ENCODE measurements at regions not wholly inside any gene's neighbourhood (a gene's known extent, or its start where the extent isn't known, plus 50 kb on each side); places are given as distances from the start of the nearest gene placed in this dataset.

DNA sequence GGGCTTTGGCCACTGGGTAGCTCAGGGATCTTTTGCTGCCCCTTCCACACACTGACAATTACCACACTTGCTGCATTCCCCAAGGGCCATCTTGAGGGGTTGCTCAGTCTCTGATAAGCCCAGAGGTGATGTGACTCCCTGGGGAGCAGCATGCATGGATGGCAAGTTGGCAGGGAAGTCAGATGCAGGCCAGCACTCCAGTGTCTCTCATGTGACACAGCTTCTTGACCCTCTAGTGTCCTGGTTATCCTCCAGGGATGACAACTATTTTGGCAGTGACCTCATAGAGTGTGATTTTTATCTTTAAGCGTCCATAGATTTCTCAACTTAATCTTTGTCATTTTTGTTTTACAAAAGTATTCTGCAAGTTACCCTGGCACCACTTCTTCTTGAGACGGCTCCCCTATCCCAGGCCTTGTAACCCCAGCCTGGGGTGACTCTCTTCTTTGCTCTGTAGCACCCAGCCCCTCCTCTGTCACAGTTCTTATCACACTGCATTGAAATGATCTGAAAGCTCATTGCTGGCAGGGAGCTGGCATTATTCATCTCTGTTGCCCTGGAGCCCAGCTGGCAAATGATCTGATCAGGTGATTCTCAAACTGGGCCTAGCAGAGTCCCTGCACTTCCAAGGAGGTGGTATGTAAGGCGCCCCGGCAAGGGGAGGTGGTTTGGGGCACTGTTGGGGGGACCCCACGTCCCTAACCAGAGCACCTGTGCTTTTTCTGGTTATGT is 72.6 kb downstream of the TENT5C start:
- no peak for DNase-seq

GRCh38 chr1:117679299-117679698 is 73.5 kb downstream of the TENT5C start:
- no peak for DNase-seq

DNA sequence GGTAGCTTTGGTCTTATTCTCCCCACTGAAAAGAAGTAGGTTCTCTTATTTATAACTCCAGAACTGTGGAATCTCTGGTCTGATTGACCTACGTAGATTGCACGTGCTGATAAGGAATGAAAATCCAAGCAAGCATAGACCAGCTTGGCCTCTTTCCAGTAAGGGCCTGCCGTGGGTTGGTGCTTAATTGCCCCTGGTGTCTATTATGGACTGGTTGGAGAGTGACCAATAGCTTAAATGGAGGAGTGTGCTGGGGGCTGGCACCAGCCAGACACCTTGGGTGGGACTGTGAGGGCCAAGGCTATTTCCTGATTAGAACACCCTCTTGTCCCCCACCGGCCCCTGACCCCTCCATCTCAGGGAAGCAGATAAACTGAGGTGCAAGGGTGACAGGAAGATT is 74.0 kb downstream of the TENT5C start:
- no peak for DNase-seq

- DNase-seq, result no peak
These were observed 74.6 kb downstream of the TENT5C start for GRCh38 chr1:117680316-117681002.

DNA sequence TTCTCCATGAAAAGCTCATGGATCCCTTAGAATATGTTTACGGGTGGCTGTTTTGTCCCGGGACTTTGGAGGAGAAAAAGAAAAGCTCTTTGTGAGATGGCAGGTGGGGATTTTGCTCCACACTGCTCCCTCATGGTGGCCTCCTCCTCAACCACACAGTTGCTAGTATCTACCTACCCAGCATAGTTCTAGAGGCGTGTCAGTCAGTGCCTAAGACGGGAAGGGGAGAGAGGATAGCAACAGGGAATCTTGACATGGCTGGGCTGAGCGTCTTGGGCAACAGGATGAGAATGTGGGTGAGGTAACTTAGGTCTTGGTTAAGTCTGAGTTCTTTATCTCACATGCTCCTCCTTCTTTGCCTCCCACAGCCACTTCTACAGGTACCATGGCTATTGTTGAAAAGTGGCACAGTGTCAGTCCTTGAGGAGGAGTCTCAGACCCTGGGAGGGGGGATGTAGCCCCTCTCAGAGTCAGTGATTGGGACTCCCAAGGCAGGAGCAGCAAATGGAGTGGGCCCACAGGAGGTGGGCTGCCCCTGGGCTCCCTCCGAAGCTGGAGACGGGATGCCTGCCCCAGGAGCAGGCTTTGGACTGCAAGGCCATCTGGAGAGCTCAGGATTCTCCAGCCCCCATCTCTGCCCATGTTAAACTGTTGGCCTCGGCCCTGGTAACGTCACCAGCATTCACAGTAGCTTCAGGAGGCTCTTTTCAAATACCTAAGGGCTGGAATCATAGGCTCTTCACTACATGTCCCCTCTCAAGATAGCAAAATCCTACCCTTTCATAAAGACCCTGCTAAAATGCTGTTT is 75.4 kb downstream of the TENT5C start:
- DNase-seq, result no peak

- no peak for DNase-seq
These were observed 76.0 kb downstream of the TENT5C start for GRCh38 chr1:117681901-117682250.

DNA sequence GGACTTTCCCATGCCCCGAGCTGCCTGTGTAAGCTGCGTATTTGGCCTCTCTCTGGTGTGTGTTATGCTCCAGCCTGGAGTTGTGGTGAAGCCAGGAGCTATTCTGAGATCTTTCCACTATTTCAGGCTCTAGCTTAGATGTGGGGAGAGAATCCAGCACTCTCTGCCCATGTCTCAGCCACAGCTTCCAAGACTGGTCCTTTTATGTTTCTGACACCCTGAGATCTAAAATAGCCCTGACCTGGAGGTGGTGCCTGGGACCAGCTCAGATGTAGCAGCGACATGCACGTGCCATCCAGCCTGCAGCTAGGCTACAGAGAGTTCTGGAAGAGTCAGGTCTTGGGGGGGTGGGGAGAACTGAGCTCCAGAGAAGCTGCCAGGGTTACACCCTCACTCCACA is 76.5 kb downstream of the TENT5C start:
- no peak for DNase-seq

GRCh38 chr1:117683571-117684285 is 77.9 kb downstream of the TENT5C start:
- DNase-seq, result no peak

DNA sequence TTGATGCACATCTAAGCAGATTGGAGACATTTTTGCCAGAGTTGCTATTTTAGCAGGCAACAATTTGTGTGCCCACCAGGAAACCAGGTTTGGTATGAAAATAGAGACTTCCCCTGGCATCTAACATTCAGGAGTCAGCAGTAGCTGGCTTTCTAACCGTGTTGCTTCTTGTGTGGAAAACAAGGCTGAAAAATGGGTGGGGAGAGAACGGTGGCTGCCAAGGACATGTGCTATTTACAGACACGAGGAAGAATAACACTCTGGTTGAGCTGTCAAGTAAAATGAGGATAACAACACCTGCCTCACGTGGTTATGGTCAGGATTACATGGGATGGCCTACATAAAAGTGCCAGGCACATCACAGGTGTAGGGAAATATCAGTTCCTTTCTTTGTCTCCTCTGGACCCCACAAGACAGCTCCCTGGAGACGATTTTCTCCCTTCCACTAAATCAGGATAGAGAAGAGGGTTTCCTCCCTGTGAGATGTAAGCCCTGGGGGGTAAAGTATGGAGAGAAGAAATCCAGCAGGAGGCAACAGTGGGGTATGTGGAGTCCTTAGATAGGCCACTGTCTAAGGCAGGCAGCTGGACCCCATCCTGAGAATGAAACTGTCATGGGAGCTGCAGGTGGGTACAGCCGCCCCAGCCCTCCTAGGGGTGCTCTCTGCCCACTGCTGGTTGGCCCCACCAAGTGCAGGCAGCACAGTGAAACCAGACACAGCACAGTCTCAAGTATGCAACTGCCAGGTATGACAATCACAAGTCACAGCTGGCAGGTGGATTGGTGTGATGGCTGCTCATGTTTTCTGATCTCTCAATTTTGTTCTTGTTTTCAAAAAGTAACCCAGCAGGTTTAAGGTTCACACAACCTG is 80.3 kb downstream of the TENT5C start:
- DNase-seq, result no peak

DNA sequence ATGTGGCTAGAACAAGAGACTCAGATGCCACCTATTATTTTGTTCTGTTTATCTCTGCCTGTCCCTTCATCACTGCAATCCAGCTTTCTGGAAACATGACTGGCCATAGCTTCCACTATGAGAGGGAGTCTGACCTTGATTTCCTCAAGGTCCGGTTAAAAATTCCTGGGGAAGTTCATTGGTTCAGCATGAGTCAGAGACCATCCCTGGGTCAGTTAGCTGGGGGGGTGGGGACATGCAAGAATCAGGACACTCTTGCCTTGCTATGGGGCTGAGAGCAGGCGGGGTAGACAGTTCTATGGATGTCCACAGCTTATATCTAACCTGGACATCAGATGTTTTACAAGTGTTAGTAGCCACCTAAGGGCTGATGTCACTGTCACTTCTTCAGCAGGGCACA is 81.1 kb downstream of the TENT5C start:
- DNase-seq, result no peak

DNA sequence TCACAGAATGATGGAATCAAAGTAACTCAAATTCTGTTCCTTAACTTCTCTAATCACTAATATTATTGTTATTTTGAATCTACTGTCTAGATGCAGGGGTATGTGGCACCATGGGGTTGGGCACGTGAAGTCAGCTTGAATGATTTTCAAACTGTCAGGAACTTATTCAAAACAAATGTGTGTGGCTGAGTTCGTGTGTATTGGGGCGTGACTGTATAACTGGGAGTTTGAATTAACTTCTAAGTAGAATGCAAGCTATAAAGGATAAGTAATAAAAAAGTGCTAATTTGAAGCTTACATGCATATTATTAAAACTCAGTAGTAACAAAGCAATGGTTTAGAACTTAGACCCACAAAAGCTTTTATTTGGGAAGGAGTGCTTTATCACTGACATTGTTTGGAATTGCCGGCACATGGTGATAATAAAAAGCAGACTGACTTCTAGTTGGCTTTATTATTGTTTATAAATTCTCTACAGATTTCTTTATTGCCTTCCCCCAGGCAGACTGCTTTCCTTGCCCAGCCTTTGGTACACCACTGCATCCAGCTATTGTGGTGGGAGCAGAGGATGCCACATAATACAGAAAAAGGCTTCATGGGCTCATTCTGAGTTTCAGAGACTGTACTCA is 84.3 kb downstream of the TENT5C start:
- no peak for DNase-seq

GRCh38 chr1:117691942-117692341 is 86.1 kb downstream of the TENT5C start:
- no peak for DNase-seq

GRCh38 chr1:117694543-117694942 is 88.7 kb downstream of the TENT5C start:
- no peak for DNase-seq

- no peak for DNase-seq
These were observed 90.1 kb downstream of the TENT5C start for GRCh38 chr1:117695796-117696490.

DNA sequence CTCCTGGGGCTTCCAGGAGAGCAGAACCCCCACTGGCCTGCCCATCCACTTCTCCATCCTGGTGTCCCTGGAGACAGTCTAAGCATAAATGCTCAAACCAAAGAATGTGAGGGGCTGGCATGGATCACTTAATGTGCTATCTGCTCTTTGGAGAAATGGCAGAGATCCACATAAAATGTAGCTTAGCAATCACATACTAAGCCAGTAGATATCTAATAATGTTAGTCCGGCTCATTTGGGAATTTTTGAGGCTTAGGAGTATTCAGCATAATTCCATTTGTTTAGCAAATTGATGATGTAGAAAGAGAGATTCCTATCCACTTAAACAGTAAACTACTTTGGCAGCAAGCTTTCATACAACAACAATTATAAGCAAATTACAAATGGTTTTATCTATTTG is 90.7 kb downstream of the TENT5C start:
- no peak for DNase-seq

DNA sequence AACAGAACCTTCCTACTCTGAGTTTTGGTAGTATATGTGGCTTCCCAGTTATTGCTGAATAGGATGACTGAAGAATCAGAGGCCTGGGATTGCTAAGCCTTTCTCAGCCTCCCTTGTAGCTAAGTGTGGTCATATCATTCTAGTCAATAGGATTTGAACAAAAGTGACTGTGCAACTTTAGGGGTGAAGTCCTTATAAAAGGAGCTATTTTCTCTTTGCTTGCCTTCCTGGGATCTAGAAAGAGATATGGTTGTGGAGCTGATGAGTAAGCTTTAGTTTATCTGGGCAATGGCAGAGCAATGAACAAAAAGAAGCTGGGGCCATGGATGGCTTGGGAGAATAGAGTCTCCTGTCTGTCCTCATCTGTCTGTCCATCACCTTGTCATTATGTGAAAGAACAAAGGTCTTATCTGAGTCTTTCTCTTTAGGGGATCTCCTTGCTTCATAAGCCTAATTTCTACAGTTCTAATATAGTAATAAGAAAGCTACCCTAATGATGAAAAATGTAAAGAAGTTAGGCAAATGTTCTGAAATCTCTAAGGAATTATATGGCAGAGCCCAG is 91.5 kb downstream of the TENT5C start:
- no peak for DNase-seq

DNA sequence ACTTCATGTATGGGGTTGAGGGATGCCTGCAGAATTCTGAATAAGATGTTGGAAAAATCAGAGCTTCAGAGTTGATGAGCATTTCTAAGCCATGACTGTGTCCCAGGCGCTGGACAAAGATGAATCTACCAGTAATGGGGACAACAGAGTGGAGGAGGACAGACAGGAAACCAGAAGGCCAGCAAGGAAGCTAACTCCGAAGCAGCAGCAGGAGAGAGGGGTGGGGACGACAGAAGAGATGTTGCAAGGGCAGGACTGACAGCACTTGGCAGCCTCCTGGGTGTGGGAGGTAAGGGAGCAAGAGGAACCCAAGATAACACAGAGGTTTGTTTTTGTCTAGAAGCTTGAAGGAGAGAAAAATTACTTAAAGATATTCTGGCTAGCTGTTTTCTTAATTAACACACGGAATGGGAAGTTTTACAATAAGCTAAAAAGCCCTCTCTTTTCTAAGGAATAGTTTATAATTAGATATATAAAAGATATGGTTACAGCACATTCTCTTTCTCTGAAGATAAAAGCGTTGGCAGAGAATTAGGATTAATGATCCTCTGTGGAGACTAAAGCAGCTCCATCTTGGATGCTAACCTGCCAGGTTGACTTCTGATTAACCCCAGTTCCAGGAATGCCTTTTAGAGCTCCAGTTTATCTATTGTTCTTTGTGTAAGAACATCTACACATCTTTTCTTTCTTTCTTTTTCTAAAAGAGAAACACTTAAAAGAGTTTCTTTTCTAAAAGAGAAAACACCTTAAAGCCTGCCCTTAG is 92.7 kb downstream of the TENT5C start:
- no peak for DNase-seq

GRCh38 chr1:117699953-117700352 is 94.1 kb downstream of the TENT5C start:
- no peak for DNase-seq

GRCh38 chr1:117702654-117703053 is 96.8 kb downstream of the TENT5C start:
- no peak for DNase-seq

- DNase-seq, result no peak
These were observed 101.5 kb downstream of the TENT5C start for GRCh38 chr1:117707371-117707770.
